Bronchial epithelial cell (primary cell): ENCODE measurements at regions not wholly inside any gene's neighbourhood (a gene's known extent, or its start where the extent isn't known, plus 50 kb on each side); places are given as distances from the start of the nearest gene placed in this dataset.
"Not testable (repeated sequence)": the region's sequence is repeated elsewhere in the genome, so short reads cannot be mapped to it uniquely, and the experiment has no call there.

Experiments used
- DNase-seq: peaks from one replicate; pipeline ENCODE4 v3.0.0-alpha.2; 2010; ENCODE audit warnings: low read depth
- FAIRE-seq: peaks from 2 replicates; lab custom pipeline; 2011; peaks lifted over from hg19 to GRCh38; lab: Jason Lieb, UNC
- H3K27me3 ChIP-seq: 2 replicates; pipeline ENCODE4 v1.5.1; 2011; ENCODE audit warnings: low read length; ENCODE audit not compliant: control insufficient read depth, insufficient read depth
- H3K36me3 ChIP-seq: 2 replicates; pipeline ENCODE4 v1.5.1; 2011; ENCODE audit warnings: low read length; ENCODE audit not compliant: control insufficient read depth, insufficient read depth
- H3K4me3 ChIP-seq: 2 replicates; pipeline ENCODE4 v1.5.1; 2011; ENCODE audit warnings: mild to moderate bottlenecking, low read depth, low read length, control low read depth
- CTCF ChIP-seq: IDR thresholded peaks from 2 replicates; pipeline ENCODE4 v1.5.1; 2011; ENCODE audit warnings: mild to moderate bottlenecking, moderate library complexity, low read length, control low read depth, inconsistent platforms; ENCODE audit not compliant: insufficient read depth, severe bottlenecking

DNA sequence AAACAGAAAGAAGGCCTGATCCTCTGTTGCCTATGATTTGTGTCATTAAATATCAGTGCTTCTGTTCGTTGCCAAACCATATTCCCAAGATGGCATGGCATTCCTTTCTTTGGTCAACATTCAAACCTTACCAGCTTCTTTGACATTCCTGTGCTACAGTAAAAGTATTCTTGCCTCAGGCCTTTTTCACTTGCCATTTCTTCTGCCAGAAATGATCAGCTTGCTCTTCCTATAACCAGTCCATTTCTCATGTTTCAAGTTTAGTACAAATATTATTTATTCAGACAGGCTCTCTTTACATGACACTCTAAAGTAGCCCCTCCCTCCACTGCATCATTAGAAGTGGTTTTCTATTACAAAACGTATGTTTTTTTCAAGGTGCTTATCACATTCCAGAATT, 278.3 kb downstream of the KCNJ2 start:
- no peak overlapping the region for H3K4me3 ChIP-seq
- no peak for TF ChIP-seq CTCF
- H3K27me3 ChIP-seq: no peaks in the 10 kb centered on the region
- no peak for FAIRE-seq
- DNase-seq: peak; percentile 10
- H3K36me3 ChIP-seq: no peaks in the 10 kb centered on the region

- not testable (repeated sequence) for DNase-seq, FAIRE-seq, H3K36me3 ChIP-seq, H3K4me3 ChIP-seq, H3K27me3 ChIP-seq
Measured at GRCh38 chr17:70453075-70453474, 283.7 kb downstream of the KCNJ2 start.

GRCh38 chr17:70454377-70454776, 285.0 kb downstream of the KCNJ2 start:
- Histone ChIP-seq H3K36me3 (no peaks in the 10 kb centered on the region), H3K27me3 (no peaks in the 10 kb centered on the region), H3K4me3 (no peak overlapping the region)
- DNase-seq (no peak), FAIRE-seq (no peak)
- TF ChIP-seq CTCF: no peak

DNA sequence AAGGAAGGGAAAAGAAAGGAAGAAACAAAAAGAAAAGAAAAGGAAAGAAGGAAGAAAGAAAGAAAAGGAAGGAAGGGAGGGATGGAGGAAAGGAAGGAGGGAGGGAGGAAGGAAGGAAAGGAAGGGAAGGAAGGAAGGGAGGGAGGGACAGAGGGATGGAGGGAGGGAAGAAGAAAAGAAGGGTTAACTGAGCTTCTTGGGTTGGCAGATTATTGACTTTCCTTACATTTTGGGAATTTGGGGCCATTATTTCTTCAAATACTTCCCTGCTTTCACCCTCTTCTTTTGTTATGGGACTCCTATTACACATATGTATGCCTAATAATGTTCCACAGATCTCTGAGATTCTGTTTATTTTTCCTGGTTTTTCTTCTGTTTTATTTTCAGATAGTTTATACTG, 285.6 kb downstream of the KCNJ2 start:
- no peak overlapping the region for H3K4me3 ChIP-seq
- TF ChIP-seq CTCF: no peak
- FAIRE-seq (no peak), DNase-seq (no peak)
- H3K27me3 ChIP-seq: no peaks in the 10 kb centered on the region
- no peaks in the 10 kb centered on the region for H3K36me3 ChIP-seq

DNA sequence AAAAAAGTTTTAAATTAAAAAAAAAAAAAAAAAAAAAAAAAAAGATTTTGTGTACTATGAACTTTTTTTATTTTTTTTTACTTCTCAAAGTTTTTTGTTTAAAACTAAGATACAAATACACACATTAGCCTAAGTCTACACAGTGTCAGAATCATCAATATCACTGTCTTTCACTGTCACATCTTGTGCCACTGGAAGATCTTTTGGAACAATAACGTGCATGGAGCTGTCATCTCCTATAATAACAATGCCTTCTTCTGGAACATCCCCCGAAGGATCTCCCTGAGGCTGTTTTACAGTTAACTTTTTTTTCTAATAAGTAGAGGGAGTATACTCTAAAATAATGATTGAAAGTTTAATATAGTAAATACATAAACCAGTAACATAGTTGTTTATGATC, 295.7 kb downstream of the KCNJ2 start:
- DNase-seq (no peak), FAIRE-seq (no peak)
- no peaks in the 10 kb centered on the region for H3K27me3 ChIP-seq
- H3K36me3 ChIP-seq: no peaks in the 10 kb centered on the region
- H3K4me3 ChIP-seq: no peak overlapping the region
- no peak for TF ChIP-seq CTCF

- FAIRE-seq (no peak), DNase-seq (no peak)
- Histone ChIP-seq H3K36me3 (no peaks in the 10 kb centered on the region), H3K4me3 (no peak overlapping the region), H3K27me3 (no peaks in the 10 kb centered on the region)
- TF ChIP-seq CTCF: no peak
Measured at GRCh38 chr17:70468661-70469060, 299.3 kb downstream of the KCNJ2 start.
